HG03432 (cell line): ENCODE measurements at regions not wholly inside any gene's neighbourhood (a gene's known extent, or its start where the extent isn't known, plus 50 kb on each side); places are given as distances from the start of the nearest gene placed in this dataset.

Source experiments
- ATAC-seq: cut with Tn5 transposase; IDR thresholded peaks from one replicate; pipeline ENCODE4 v1.9.1; 2021; ENCODE audit warnings: mild to moderate bottlenecking, moderate library complexity; ENCODE audit not compliant: unreplicated experiment

DNA sequence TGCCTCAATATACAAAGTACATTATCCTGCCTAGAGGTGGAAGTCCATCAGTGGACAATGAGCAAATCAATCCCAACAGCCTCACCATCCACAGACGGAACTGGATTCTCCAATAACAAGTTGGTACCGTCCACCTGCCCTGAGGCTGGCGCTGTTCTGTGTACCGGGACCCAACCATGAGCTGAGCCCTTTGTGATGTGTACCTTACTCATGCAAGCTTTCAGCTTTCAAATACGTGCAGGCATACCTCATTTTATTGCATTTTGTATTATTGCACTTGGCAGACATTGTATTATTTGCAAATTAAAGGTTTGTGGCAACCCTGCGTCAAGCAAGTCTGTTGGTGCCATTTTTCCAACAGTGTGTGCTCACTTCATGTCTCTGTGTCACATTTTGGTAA lies 476.0 kb upstream of the MKI67 start:
- ATAC-seq = no peak

- ATAC-seq = no peak
Measured at GRCh38 chr10:128604025-128604424, 477.8 kb upstream of the MKI67 start.

- ATAC-seq = no peak
Measured at GRCh38 chr10:128605180-128605579, 479.0 kb upstream of the MKI67 start.

DNA sequence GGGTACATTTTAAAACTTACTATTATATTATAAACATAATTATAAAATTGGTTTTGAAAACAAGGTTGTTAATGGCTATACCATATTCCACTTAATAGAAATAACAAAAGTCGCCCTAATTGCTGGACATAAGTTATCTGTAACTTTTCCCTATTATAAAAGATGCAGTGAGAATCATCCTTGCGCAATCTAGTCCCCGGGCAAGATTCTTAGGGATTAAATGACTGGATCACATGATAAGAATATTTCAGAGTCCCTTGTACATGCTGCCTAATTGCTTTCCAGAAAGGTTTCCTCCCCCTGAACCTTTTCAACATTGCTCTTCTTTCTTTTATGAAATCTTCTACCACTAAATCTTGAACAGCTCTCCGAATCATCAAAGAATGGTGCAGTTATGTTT lies 479.8 kb upstream of the MKI67 start:
- ATAC-seq = no peak

- no peak for ATAC-seq
Measured at GRCh38 chr10:128608791-128609190, 482.6 kb upstream of the MKI67 start.

DNA sequence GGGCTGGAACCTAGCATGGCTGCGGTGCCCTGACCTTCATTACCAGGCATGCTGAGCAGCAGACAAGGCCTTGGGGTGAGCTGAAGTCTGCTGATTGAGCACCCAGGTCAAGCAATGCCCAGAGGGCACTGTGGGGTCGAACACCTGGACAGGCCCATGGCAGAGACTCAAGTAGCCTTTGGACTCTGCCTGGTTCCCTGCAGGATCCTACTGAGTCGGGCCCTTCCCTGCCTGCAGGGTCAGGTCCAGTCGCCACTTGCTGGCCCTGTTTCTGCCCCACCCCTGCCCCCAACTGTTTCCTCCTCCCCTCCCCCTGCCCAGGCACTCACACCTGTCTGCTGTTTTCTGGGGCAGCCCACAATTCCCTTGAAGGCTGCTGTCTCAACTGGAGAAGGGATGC lies 483.2 kb upstream of the MKI67 start:
- ATAC-seq = no peak

DNA sequence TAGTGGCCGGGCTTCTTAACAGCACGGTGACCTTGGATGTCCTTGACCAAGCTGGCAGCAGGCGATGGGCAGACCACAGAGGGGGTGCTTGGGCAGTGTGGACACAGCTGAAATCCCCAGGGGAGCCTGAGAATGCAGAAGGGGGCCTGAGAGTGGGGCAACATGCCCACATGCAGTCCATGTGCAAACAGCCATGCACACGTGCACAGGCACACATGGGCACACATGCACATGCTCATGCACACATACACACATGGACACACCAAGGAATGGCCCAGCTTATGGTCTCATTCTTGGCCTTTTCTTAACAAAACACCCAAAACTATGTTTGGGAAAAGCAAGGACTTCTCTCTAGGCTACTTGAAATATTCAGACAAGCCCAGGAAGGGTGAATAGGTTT lies 483.9 kb upstream of the MKI67 start:
- no peak for ATAC-seq

DNA sequence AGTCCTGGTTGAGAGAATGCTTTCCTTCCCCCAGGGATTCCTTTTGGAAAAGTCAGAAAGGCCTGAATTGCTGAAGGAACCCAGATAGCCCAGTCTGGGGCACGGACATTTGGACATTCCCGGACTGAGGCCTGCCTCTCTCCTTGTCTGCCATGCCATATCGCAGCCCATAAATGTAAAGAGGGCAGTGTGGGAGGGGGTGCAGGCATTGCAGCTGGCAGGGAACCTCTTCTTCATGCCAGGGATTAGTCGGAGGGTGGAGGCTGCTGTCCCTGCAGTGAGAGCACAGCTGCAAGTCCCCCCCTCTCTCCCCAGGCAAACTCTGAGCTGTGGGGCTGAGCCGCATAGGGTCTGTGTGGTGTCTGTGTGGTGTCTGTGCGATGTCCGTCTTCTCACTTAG lies 486.0 kb upstream of the MKI67 start:
- ATAC-seq = no peak

DNA sequence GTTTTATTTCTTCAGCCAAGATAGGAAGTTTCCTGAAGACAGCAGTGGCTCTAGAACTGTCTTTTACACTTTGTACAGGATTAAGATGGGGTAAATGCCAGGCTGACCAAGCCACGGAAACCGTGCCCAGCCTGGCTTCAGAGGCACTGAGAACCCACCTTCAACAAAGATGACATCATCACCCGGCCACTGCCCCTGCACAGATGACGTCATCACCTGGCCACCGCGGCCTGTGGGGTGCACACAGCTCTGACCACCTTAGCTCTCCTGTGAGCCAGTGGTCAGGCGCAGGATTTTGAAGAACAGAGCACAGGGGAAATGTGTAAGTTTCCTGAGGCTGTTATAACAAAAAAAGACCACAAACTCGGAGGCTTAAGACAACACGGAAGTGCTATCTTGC lies 486.4 kb upstream of the MKI67 start:
- ATAC-seq = no peak

DNA sequence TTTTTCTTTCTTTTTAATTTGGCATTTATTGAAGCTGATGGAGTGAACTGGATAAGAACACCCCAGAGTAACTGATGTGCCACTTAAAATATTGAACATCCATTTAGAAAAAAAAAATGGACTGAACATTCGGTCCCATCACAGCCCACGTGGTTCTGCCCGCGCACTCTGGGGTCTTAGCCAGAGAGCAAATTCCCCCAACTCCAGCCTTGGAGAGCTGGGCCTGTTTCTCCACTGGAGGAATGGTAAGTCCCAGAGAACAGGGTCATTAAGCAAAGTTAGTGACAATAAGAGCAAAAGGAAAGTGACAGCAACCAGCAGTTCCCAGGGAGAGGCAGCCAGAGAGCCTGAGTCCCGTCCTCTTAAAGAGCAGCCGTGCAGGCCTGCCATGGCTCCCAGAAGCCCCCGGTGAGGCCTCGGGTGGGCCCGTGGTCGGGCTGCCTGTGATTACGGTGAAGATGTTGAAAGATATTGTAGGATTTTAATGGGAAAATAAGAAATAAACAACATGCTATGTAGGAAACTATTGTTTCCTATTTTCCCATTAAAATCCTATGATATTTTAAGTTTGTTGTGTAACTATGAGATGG lies 487.9 kb upstream of the MKI67 start:
- no peak for ATAC-seq

DNA sequence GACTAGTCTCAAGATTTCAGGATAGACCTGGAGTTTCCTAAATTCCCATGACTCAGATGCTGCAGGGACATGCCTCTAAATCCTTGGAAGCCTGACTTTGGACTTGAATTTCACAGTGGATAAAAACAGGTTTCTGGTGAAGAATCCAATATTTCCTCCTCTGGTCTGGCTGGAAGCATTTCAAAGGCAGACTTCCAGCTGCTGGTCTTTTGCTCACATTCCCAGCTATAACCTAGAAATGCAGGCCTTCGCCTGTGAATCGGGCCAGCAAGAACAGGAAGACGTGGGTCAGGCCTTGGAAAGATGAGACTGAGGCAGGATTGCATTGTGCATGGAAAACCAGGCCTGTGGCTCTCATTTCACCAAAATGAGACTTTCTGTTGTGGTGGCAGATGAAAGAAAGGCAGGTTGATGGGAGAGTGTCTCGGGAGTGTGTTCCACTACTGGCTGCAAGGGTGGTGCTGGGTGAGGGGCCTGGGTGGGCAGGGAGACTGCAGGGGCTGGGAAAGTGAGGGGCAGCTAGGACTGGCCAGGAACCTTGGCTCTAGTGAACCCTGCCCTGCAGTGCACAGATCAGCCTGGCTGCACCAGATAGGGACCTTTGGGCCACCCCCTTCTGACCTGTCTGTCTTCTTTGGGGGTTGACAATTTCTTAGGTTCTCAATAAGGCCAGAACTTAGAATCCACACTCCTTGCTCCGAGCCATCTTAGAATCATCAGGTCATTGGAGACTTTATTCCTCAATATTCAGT lies 488.8 kb upstream of the MKI67 start:
- ATAC-seq = no peak

- ATAC-seq = no peak
Measured at GRCh38 chr10:128617532-128617931, 491.3 kb upstream of the MKI67 start.

DNA sequence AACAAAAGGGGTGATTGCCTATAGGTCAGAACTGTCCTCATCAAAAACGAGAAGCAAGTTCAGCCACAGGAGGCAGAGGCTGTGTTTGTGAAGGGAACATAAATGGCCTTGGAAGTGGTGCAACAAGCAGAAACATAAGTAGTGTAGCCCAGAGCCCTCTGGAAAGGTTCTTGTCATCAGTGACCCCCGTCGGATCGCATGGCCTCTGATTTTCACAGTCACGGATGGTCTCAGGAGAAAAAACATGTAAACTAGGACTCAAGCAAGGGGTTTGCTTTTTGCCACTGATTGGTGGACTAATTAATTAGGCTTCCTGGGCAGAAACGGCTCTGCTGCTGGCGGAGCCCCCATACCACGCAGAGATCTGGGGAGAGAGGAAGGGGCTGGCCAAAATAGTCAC lies 496.5 kb upstream of the MKI67 start:
- ATAC-seq = no peak

DNA sequence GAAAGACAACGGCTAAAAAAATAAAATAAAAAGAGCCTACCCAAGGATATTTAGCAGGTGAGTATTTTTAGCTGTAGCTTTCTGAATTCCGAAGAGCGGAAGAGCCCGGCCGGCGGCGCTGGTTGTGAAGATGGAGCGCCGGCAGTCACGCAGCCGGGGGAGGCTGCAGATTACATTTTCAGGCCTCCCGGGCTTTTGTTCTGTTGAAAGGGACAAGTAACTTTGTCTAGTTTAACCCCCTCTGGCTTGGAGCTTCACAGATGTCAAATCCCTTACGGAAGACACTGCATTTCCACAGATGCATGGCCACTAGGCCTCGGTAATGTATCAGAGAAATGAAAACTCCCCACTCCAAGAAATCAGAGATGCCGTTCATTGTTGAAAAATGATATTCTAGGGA lies 497.6 kb upstream of the MKI67 start:
- no peak for ATAC-seq

- no peak for ATAC-seq
Measured at GRCh38 chr10:128624656-128625530, 498.7 kb upstream of the MKI67 start.

DNA sequence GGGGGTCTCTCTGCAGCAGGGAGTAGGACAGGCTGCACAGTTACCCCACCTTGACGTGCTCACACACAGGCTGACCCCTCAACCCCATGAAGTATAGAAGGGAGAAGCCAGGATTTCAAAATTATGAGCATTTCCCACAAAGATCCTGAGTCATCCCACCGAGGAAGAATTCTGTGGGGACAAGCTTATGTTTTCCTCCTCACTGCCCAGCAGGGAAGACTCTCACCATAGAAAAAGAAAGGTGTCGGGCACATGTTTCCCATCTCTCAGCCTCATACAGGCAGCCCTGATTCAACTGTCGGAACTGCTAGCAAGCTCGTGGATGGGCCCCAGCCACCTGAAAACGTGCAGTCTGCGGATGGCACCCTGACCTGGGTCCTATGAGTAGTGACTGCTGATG lies 499.7 kb upstream of the MKI67 start:
- no peak for ATAC-seq

- ATAC-seq = no peak
Measured at GRCh38 chr10:128626397-128627000, 500.3 kb upstream of the MKI67 start.

DNA sequence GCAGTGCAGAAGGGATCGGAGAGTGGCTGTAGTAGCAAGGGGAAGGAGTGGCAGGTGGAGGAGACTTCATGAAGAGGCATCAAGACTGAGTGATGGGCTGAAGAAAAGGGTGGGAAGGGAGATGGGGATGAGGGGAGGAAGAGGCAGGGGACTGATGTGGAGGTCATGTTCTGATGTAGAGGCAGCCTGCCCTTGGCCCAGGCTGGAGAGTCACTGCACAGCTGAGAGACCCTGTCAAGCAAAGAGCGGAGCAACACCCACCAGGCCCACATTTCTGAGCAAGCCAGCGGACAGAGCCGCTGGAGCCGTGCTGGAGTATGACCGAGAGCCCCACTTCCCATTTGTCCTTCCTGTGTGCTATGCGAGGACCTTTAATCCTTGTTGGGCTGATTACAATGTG lies 501.6 kb upstream of the MKI67 start:
- no peak for ATAC-seq

GRCh38 chr10:128628252-128628651 lies 502.0 kb upstream of the MKI67 start:
- ATAC-seq = no peak

DNA sequence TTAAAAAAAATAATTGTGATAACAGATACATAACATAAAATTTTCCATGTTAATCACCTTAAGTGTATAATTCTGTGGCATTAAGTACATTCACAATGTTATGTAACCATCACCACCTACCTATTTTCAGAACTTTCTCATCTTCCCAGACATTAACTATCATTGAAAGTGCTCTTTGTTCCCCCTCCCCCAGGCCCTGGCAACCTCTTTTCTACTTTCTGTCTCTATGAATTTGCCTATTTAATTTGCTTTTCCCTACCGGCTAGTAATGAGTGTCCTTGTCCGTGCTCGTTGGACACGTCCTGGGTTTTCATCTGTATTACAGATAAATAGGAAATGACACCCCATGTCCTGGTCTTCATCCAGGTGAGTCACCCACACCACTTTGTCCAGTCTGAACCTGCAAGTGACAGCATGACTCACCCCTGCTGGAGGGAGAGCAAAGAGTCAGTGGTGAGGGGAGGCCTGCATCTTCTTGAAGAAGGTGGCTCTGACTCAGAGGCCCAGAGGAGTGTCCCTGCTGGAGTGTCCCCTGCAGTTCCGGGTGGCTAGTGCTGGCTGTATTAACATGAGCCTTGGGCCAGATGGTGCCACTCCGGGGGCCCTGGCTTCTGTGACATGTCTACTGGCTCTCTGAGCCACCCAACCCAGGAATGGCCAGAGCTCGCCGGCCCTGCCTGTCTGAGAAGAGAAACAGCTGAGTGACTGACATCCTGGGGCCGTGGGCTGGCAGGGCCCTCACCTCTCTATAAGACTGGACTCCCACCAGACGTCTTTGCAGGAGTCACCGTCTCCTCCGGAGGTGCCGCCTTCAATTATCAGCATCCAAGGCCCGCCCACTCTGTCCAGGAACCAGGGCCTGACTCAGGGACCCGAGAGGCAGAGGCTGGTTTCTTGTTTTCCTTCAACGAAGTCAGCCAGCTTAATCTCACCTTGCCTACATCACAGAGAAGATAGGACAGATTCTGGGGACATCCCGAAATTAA lies 503.2 kb upstream of the MKI67 start:
- ATAC-seq = no peak
